IPS DF 4.7 (cell line): ENCODE measurements at regions not wholly inside any gene's neighbourhood (a gene's known extent, or its start where the extent isn't known, plus 50 kb on each side); places are given as distances from the start of the nearest gene placed in this dataset.
"Not testable (repeated sequence)": the region's sequence is repeated elsewhere in the genome, so short reads cannot be mapped to it uniquely, and the experiment has no call there.

Source experiments
- DNase-seq: peaks from one replicate; pipeline ENCODE4 v3.0.0-alpha.2; 2013; ENCODE audit warnings: low spot score; ENCODE audit errors: extremely low read depth

DNA sequence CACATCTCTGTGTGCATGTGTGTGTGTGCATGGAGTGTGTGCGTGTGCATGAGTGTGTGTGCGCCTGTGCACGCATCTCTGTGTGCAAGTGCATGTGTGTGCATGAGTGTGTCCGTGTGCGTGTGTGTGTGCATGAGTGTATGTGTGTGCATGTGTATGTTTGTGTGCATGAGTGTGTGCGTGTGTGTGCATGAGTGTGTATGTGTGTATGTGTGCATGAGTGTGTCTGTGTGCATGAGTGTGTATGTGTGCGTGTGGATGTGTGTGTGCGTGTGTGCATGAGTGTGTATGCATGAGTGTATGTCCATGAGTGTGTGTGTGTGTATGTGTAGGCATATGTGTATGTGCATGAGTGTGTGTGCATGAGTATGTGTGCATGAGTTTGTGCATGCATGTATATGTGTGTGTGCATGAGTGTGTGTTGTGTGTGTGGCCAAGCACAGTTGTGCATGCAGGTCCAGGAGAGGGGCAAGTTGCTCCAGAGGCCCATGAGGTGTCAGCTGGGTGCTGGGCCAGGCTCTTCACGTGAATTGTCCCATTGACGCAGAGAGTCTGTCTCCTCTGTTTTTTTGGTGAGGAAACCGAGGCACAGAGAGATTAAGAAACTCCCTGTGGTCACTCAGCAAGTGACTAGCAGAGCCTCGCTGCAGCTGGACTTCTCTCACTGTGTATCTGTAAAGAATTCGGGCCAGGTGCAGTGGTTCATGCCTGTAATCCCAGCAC, 75.5 kb downstream of the ASB1 start:
- DNase-seq: no peak

DNA sequence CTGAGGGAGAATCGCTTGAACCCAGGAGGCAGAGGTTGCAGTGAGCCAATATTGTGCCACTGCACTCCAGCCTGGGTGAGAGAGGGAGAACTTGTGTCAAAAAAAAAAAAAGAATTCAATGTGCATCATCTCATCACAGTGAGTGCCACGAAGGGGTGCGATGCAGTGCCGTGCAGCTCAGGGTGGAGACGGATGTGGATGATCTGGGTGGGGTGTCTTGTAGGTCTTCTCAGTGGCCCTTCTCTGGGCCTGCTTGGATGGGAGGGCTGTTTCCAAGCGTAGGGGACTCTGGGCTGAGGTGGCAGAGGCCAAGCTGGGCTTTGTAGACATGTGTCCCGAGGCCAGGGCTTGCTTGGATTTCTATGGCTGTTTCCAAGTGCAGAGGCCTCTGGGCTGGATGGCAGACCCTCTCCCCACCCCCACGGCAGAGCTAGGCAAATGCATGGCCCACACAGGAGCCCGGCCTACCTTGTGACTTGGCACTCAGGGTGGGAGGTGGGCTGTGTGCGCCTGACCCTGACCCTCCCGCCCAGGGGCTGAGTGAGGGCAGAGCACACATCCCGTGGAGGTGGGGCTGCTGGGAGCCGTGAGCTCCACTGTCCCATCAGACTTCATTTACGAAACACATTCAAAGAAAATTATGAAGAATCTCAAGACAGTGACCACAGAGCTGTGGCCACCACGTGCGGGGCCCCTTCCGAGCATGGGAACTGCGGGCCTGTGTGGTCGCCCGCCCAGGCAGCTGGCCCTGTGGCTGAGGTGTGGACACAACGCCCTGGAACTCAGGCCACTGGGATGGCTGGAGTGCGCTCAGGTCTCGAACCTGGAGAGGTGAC, 76.4 kb downstream of the ASB1 start:
- no peak for DNase-seq

DNA sequence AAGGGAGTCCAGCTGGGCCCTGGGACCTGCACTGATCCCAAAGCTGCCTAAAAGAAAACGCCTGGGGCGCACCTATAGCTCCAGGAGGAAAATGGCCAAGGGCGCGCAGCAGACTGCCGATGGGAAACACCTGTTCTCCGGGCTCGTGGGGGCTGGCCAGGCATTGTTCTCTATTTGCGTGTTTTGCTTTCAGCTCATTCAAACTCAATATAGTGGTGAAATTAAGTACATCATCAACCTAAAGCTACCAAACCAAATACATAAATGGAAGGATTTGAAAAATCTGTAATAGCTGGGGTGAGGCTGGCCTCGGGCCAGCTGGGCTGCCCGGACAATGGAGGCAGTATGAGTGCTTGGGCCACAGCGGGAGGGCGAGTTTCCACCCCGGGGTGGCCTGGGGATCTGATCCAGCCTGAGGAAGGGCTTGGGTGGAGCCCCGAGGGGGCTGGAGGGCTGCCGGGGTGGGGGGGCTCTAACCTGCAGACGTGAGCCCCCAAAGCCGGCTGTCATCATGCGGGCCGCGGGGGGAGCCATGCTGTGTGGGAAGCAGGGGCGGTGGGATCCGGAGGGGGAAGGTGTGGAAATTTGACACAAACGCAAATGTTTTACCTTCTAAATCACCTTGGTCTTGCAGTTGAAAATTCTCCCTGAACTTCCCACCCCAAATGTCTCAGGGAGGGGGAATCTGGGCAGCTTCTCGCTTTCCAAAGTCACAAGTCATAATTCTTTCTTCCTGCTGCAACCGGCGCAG, 77.6 kb downstream of the ASB1 start:
- no peak for DNase-seq

DNA sequence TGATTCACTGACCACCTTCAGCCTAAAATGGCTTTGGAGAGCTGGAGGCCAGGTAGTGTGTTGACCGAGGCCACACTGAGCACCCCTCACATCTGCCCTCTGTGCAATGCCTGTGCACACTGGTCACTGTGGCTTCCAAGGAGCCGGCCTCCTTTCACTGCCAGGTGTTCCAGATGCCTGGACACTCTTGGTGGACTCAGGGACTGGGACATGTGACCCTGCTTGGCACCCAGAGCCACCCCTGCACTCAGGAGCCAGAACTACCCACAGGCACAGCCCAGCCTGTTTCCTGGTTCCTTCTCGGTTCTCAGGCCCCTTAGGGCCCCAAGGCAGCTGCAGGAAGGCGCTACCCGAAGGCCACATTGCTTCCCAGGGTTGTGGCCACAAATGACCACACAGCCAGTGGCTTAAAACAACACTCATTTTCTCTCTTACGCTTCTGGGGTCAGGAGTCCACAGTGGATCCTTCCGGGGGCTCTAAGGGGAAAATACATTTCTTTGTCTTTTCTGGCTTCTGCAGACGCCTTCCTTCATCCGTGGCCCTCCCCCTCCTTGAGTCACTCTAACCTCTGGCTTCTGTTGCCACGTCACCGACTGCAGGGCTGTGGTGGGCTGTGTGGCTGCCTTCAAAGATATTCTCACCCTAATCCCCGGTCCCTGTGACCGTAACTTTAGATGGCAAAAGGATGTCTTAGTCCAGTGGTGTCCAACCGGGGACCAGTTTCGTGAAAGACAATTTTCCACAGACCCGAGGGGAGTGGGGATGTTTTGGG, 78.6 kb downstream of the ASB1 start:
- no peak for DNase-seq

DNA sequence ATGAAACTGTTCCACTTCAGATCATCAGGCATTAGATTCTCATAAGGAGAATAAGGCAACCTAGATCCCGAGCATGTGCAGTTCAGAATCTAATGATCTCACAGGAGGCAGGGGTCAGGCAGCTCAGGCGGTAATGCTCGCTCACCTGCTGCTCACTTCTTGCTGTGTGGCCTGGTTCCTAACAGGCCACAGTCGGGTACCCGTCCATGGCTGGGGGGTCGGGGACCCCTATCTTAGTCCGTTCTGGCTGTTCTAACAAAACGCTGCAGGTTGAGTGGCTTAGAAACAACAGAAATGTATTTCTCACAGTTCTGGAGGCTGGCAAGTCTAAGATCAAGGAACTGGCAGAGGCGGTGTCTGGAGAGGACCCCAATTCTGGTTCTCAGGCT, 79.2 kb downstream of the ASB1 start:
- DNase-seq: no peak

DNA sequence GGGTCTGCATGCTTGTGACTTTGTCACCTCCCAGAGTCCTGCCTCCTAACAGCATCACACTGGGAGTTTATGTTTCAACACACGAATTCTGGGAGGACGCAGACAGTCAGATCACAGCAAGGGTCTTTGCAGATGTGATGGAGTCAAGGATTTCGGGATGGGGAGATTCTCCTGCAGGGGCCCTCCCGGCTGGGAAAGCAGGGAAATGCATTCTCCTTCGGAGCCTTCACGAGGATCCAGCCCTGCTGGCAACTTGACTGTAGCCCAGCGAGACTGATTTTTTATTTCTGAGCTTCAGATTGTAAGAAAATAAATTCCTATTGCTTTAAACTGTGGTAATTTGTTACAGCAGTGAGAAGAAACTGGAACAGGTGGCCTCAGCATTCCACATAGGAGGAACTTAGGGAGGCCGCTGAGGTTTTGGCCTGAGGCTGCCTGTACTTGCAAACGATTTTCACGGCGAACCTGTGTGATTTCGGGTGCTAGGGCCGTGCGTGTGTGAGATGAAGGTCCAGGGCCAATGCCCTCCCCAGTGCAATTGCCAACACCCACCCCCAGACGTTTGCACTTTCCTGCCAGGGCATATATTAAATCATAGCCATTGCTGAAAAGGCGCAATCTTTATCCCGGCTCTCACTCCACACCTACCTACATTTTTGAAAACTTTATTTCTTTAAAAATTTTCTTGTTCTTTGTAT, 79.8 kb downstream of the ASB1 start:
- DNase-seq: no peak

DNA sequence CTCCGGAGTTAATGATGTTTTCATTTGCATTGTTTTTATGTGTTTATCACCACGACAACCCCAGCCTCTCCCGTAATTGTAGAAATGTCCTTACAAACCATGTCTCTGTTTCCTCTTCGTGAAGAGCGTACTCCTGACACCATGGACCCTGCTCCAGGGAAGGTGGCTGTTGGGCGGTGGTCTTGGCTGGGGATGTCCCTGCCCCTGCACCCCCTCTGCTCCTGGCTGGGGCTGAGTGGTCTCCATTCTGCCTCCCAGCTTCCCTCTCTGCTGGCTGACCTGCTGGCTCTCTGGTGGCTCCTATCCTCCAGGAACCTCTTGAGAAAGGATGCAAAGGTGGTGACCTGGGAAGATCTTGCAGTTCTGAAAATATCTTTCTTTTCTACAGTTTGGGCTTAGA, 81.1 kb downstream of the ASB1 start:
- DNase-seq: no peak

DNA sequence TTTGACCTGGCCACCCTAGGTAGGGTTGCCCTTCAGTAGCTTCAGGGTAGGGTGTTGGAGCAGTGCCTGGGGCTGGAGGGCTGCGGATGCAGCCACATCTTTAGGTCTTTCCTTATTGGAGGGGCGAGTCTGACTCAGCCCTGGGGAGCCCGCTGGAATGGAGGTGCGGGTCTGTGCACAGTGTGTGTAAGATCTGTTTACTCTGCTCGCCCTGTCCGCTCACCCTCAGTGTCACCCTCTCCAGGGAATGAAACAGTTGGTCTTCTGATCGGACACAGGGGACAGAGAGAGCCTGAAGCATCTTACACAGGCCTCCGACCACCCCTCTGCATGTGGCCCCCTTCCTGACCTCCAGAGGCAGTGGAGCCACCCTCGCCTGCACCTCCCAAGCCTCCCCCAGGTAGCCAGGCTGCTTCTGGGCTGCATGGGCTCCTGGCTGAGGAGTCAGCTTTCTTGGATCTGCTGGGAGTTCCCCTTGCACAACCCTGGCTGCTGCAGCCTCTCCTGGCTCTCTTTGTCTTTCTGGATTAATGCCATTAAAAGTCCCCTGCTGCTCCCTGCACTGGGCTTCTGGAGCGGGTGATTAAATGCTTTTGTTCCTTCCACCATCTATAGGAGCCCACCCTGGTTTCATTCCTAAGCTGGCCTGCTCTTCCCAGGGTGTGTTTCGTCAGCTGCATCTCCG, 82.6 kb downstream of the ASB1 start:
- no peak for DNase-seq

DNA sequence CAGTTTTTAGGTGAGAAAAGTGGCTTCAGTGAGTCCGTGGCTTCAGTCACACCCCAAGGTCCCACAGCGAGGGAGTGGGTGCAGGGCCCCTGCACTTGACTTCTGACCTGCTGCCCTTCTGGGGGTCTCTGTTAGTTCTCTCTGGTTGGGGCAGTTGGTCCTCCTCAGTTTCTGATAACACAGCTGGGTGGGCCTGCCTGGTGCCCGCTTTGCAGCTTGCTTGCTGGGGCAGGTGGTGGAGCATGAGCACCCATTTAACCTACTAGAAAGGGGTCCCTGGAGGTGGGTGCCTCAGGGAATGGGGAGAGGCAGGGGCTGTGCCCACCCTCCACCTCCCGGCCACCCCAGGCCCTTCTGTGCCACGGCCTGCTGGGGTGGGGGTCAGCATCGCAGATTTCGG, 83.2 kb downstream of the ASB1 start:
- no peak for DNase-seq

DNA sequence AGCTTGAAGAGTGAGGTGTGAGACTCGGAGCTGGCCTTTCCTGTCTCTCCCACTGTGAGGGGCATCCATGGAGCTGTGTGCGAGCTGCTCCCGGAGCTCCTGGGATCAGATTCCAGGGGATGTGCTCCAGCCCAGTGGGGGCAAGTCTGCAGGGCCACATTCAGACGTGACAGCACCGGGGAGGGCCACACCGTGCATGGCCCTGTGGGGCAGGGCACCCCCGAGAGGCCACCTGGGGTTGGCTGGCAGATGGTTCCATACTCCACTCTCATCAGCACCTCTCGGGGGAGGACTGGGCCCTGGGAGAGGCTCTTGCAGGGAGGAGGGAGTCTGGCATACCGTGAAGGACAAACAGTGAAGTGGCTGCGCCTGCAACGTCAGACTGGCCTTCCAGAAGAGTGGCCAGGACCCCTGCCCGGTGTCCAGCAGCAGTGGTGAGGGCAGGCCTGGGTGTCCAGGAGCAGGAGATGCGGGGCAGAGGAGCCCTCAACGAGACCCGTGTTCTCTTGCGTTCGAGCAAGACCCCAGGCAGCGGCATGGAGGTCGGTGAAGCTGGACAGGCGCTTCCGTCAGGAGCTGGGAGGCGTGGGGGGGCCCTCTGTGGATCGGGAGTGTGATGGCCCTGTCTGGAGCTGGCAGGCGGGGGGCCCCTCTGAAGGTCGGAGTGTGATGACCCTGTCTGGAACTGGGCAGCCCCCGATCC, 84.3 kb downstream of the ASB1 start:
- no peak for DNase-seq

DNA sequence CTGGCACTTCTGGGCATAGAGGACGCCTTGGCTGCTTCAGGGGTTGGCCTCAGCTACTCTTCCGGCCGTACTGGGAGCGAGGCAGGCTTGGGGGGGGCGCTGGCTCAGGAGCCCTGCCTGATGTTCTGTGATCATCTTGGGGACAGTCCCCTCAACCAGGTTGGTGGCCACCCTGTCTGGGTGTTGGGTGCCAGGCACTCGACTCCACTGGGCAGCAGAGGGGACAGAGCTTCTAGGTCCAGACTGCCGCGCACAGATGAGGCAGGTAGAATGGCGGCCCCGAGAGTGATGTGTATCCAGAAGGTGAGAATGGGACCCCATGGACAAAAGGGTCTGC, 84.9 kb downstream of the ASB1 start:
- DNase-seq: no peak

DNA sequence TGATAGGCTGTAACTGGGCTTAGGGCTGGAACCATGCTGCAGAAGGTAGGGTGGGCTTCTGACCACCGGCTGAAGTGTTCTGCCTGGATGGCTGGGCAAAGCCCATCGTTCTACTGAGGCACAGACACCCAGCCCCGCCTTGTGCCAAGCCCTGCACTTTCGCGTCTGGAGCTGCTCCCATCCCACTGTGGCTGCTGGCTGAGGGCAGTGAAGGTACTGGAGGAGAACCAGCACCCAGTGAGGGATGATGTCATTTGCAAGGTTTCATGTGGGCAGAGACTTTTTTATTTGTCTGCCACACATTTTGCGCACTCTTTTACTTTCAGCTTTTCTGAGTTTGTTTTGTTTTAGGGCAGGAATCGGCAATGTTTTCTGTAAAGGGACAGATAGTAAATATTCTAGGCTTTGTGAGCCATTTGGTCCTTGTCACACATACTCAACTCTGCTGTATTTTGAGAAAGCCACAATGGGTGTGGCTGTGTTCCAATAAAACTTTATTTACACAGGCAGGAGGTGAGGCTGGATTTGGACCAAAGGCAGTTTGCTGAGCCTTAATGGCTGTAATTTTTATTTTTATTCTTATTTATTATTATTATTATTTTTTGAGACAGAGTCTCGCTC, 85.6 kb downstream of the ASB1 start:
- no peak for DNase-seq

DNA sequence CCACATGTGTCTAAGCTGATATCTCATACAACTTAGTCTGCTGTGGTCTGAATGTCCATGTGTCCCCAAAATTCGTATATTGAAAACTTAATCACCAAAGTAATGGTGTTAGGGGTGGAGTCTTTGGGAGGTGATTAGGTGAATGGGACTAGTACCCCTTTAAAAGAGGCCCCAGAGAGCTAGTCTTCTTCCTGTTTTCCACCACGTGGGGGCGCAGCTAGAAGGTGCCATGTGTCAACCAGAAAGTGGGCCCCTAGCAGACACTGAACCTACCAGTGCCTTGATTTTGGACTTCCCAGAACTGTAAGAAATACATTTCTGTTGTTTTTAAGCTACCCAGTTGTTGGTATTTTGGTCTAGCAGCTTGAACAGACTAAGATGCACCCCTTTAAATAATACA, 86.6 kb downstream of the ASB1 start:
- no peak for DNase-seq

DNA sequence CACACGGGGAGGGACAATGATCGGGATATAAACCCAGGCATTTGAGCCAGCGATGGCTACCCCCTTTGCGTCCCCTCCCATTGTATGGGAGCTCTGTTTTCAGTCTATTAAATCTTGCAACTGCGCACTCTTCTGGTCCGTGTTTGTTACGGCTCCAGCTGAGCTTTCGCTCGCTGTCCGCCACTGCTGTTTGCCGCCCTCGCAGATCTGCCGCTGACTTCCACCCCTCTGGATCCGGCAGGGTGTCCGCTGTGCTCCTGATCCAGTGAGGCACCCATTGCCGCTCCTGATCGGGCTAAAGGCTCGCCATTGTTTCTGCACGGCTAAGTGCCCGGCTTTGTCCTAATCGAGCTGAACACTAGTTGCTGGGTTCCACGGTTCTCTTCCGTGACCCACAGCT, 87.3 kb downstream of the ASB1 start:
- not testable (repeated sequence) for DNase-seq

DNA sequence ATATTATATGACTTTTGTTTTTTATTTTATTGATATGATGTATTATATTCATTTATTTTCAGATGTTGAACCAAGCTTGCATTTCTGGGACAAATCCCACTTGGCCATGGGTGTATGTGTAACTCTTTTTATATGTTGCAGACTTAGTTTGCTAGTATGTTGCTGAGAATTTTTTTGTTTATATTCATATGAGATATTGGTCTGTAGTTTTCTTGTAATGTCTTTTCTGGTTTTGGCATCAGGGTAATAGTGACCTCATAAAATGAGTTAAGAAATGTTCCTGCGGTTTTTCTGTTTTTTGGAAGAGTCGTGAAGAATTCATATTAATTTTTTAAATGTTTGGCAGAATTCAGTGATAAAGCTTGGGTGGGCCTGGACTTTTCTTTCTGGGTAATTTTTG, 88.7 kb downstream of the ASB1 start:
- no peak for DNase-seq

DNA sequence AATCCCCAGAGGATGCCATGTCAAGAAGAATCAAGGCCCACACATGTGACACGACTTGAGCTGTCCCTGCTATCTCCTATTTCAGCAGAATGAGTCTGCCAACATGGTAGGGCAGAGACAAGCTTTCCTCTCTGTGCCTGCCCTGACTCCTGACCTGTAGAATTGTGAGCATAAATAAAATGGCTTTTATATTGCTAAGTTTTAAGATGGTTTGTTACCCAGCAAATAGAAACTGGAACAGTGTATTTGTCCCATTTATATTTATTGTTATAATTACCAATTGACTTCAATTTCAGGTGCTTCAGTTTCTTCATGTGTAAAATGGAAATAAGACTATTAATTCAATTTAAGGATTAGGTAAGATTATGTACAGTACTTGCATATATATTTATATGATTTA, 90.5 kb downstream of the ASB1 start:
- no peak for DNase-seq

DNA sequence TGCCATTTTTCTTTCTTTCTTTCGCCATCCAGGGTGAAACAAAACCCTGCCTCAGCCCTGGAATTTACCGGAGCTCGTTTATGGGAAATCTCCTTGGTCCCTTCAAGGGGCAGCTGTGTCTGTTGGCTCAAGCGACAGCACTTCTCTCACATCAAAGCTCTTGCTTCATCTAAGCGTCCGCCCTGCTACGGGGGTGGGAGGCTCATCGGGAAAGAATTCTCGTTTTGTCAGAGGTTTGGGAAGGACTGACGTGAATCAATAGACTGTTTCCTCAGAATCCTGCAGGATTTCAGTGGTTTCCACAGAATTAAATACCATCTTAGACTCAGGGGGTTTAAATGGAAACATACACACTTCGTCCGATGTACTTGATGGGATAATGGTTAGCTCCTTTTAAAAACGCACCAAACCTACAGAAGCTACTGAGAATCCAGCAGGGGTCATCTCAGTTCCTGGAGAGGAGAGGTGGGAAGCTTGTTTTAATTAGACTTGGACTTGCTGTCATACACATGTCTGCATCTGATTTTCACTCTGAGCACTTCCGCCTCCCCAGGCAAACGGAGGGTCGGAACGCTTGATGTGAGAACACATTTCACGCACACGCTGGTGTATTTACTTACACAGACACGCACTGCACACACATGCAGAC, 91.6 kb downstream of the ASB1 start:
- no peak for DNase-seq

DNA sequence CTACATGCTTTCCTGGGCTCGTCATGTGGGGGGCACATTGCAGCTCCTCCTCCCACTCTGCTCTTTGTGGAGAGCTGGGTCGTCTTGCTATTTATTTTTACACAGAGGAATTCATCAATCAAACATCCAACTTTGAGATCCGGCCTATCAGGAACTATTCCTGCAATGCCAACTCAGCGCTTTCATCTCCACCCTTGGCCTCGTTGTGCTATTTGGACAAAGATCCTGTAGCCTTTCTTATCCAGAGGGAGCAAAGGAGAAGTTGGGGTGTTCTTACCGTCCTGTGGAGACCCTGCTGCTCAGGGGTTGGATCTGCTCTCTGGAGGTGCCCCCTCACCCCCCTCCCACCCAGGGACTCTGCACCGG, 92.1 kb downstream of the ASB1 start:
- no peak for DNase-seq

DNA sequence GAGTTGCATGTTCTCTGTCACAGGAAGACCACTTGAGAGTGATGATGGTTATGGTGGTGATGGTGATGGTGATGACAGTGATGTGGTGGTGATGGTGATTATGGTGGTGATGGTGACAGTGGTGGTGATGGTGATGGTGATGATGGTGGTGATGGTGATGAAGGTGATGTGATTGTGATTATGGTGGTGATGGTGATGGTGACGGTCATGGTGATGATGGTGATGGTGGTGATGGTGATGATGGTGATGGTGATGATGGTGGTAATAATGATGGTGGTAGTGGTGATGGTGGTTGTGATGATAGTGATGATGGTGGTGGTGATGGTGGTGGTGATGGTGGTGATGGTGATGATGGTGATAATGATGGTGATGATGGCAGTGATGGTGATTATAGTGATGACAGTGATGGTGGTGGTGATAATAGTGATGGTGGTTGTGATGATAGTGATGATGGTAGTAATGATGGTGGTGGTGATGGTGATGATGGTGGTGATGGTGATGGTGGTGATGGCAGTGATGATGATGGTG, 93.7 kb downstream of the ASB1 start:
- DNase-seq: no peak
